Endothelial cell of umbilical vein (primary cell): ENCODE measurements at regions not wholly inside any gene's neighbourhood (a gene's known extent, or its start where the extent isn't known, plus 50 kb on each side); places are given as distances from the start of the nearest gene placed in this dataset.

Experiments used
- BruUV-seq: library from RNA; stranded (reverse); fragments of 400-500 nt; replicated peaks from 2 replicates; lab custom pipeline; 2021; lab: Mats Ljungman, UMichigan
- CTCF ChIA-PET: fragments of 300-600, 350-600 bp; sonication (Branson Sonifier 250); formaldehyde crosslinking; loops from one replicate; lab custom pipeline; 2021; ENCODE audit warnings: antibody characterized with exemption, inconsistent platforms; lab: Charles Lee
- POLR2A ChIA-PET: fragments of 300-600, 350-600 bp; sonication (Branson Sonifier 250); formaldehyde crosslinking; loops from one replicate; lab custom pipeline; 2021; ENCODE audit warnings: antibody characterized with exemption, inconsistent platforms; lab: Charles Lee
- DNase-seq: peaks from one replicate; pipeline ENCODE4 v3.0.0-alpha.2; 2011; ENCODE audit warnings: low read depth, low spot score
- FAIRE-seq: peaks from 2 replicates; lab custom pipeline; 2011; peaks lifted over from hg19 to GRCh38; lab: Jason Lieb, UNC
- H2AFZ ChIP-seq: 2 replicates; pipeline ENCODE4 v1.6.0; 2012; ENCODE audit warnings: low read depth, low read length, control low read depth, inconsistent platforms
- H3K27ac ChIP-seq: 2 replicates; pipeline ENCODE4 v1.5.1; 2011; ENCODE audit warnings: low read depth, mild to moderate bottlenecking, control low read depth, low read length, moderate library complexity; ENCODE audit not compliant: insufficient read depth
- H3K27me3 ChIP-seq, 2 experiments: 2 replicates each; pipeline versions ENCODE4 v1.6.0 to v1.6.1; 2011; ENCODE audit warnings: low read length in 2 of 2, mixed read lengths in 1 of 2; ENCODE audit not compliant: control insufficient read depth in 2 of 2, insufficient read depth in 2 of 2
- H3K36me3 ChIP-seq, 2 experiments: 2 replicates in 1 of 2; 3 replicates in 1 of 2; pipeline ENCODE4 v1.5.1; 2011; ENCODE audit warnings: low read length in 2 of 2, mild to moderate bottlenecking in 1 of 2, moderate library complexity in 1 of 2; ENCODE audit not compliant: control insufficient read depth in 2 of 2, insufficient read depth in 2 of 2; ENCODE audit errors: extremely low read depth in 1 of 2
- H3K4me1 ChIP-seq: 3 replicates; pipeline ENCODE4 v1.5.1; 2011; ENCODE audit warnings: mild to moderate bottlenecking, low read length; ENCODE audit not compliant: control insufficient read depth, insufficient read depth; ENCODE audit errors: extremely low read depth
- H3K4me2 ChIP-seq: 2 replicates; pipeline ENCODE4 v1.6.1; 2011; ENCODE audit warnings: low read length, control low read depth, mixed read lengths; ENCODE audit not compliant: insufficient read depth
- H3K4me3 ChIP-seq, 3 experiments: fragments of 200-600 bp in 1 of 3; sonication (generic), shearing (Covaris generic) in 1 of 3; replicated peaks in 1 of 3; 2 replicates each; pipeline ENCODE4 v1.5.1; 2011 to 2016; ENCODE audit warnings: control low read depth in 3 of 3, low read length in 3 of 3, mild to moderate bottlenecking in 2 of 3, inconsistent platforms in 1 of 3, low read depth in 1 of 3, moderate library complexity in 1 of 3; ENCODE audit not compliant: insufficient read depth in 1 of 3
- H3K79me2 ChIP-seq: 2 replicates; pipeline ENCODE4 v1.6.0; 2012; ENCODE audit warnings: low read length, inconsistent platforms; ENCODE audit not compliant: control insufficient read depth, insufficient read depth
- H3K9ac ChIP-seq: replicated peaks from 2 replicates; pipeline ENCODE3; 2011; ENCODE audit warnings: low read length, control low read depth; ENCODE audit not compliant: insufficient read depth; ENCODE audit errors: extremely low read depth
- H3K9me1 ChIP-seq: replicated peaks from 3 replicates; pipeline ENCODE4 v1.6.0; 2011; ENCODE audit warnings: mild to moderate bottlenecking, low read length; ENCODE audit not compliant: control insufficient read depth, insufficient read depth; ENCODE audit errors: extremely low read depth
- H3K9me3 ChIP-seq: replicated peaks from 2 replicates; pipeline ENCODE4 v1.5.1; 2012; ENCODE audit warnings: low read length, inconsistent platforms; ENCODE audit not compliant: control insufficient read depth, insufficient read depth
- H4K20me1 ChIP-seq: replicated peaks from 2 replicates; pipeline ENCODE3; 2011; ENCODE audit warnings: mild to moderate bottlenecking, low read length; ENCODE audit not compliant: control insufficient read depth, insufficient read depth; ENCODE audit errors: extremely low read depth
- EZH2 ChIP-seq: IDR thresholded peaks from 2 replicates; pipeline ENCODE4 v1.6.1; 2012; ENCODE audit warnings: borderline replicate concordance, low read depth, mild to moderate bottlenecking, moderate library complexity, low read length, inconsistent platforms; ENCODE audit not compliant: severe bottlenecking
- GATA2 ChIP-seq: IDR thresholded peaks from 2 replicates; pipeline ENCODE4 v1.7.0; 2011; ENCODE audit warnings: low read depth, mild to moderate bottlenecking, moderate library complexity, mixed read lengths, low read length; ENCODE audit not compliant: insufficient read length, insufficient read depth
- POLR2A ChIP-seq: IDR thresholded peaks from 2 replicates; pipeline ENCODE4 v1.6.1; 2012; ENCODE audit warnings: low read depth, mild to moderate bottlenecking, control low read depth, low read length
- POLR2AphosphoS5 ChIP-seq: IDR thresholded peaks from 2 replicates; pipeline ENCODE4 v1.6.1; 2012; ENCODE audit warnings: low read depth, mild to moderate bottlenecking, control low read depth, low read length, moderate library complexity; ENCODE audit not compliant: insufficient read depth
- dilution Hi-C: fragments of 300-500 bp; cut with MboI; formaldehyde crosslinking; loops from one replicate; pipeline ENCODE4 v1.15.0; 2019; ENCODE audit warnings: low sequenced_read_pairs; ENCODE audit not compliant: extremely low pct_ligation_motif_present
- intact Hi-C: fragments of 100-400 bp; cut with micrococcal nuclease; formaldehyde crosslinking; loops from one replicate; pipeline ENCODE4 v1.10.0; 2022

DNA sequence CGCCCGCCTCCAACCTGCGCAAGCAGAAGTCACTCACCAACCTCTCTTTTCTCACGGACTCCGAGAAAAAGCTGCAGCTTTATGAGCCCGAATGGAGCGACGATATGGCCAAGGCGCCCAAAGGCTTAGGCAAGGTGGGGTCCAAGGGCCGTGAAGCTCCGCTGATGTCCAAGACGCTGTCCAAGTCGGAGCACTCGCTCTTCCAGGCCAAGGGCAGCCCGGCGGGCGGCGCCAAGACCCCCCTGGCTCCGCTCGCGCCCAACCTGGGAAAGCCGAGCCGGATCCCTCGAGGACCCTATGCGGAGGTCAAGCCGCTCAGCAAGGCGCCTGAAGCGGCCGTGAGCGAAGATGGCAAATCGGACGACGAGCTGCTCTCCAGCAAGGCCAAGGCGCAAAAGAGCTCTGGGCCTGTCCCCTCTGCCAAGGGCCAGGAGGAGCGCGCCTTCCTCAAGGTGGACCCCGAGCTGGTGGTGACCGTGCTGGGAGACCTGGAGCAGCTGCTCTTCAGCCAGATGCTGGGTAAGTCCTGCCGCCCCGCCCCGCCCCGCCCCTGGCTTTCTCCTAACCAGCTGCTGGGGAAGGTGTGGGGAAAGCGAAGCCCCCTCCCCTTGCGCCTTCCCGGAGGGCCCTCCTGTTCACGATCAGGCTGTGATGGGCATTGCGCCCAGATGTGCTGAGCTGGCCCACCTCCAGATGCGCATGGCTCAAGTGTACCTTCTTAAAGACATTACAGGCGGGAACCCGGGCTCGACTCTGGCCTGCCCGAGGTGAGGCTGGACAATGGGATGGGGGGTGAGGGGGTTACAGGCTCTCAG is 110.2 kb downstream of the NAV1 start:
- Histone ChIP-seq H3K36me3 (no peaks in the 10 kb centered on the region), H3K4me3 (peak overlapping the region; percentile 1 to 57 (median 49)), H3K9ac (peak overlapping the region; percentile 77), H3K9me3 (no peaks in the 10 kb centered on the region), H2AFZ (no peak overlapping the region), H3K27ac (peak overlapping the region; percentile 50), H3K27me3 (no peaks in the 10 kb centered on the region), H3K4me2 (peak overlapping the region; percentile 70), H3K4me1 (peaks cover 30% of the 10 kb centered on the region), H3K9me1 (no peaks in the 10 kb centered on the region), H3K79me2 (peaks cover 44% of the 10 kb centered on the region), H4K20me1 (no peaks in the 10 kb centered on the region)
- TSS peak; percentile 23 for BruUV-seq
- DNase-seq (peak; percentile 58), FAIRE-seq (no peak)
- intact Hi-C loops (loop anchor here (1.0 kb wide), 2 partner anchors 13 to 52 kb away; no protein-coding TSS in a partner anchor), dilution Hi-C loops (no loop called here)
- ChIA-PET CTCF (interaction anchor here (0.6 to 5.2 kb wide), 20 partner anchors 9 to 1027 kb away, joined by 3 to 42 read pairs (median 4); no protein-coding TSS in a partner anchor), POLR2A (interaction anchor here (1.7 kb wide), 1 partner anchor 13 kb away, joined by 6 read pairs; no protein-coding TSS in a partner anchor)
- TF ChIP-seq POLR2A (no peak), EZH2 (no peak), GATA2 (no peak), POLR2AphosphoS5 (no peak)
